HCT116 (cell line): ENCODE measurements at regions not wholly inside any gene's neighbourhood (a gene's known extent, or its start where the extent isn't known, plus 50 kb on each side); places are given as distances from the start of the nearest gene placed in this dataset.

Source experiments
- ATAC-seq: fragments of 200-7000 bp; cut with Tn5 transposase; 2 replicates; pipeline ENCODE4 v1.9.1; 2020; ENCODE audit warnings: mild to moderate bottlenecking, moderate library complexity
- BruUV-seq: library from RNA; stranded (reverse); fragments of 400-500 nt; replicated peaks from 2 replicates; lab custom pipeline; 2021; lab: Mats Ljungman, UMichigan
- CTCF ChIA-PET: fragments of 300-600 bp; sonication (Branson Sonifier 250); formaldehyde crosslinking; loops from one replicate; lab custom pipeline; 2021; ENCODE audit warnings: antibody characterized with exemption; lab: Charles Lee
- POLR2A ChIA-PET: fragments of 300-600, 350-600 bp; sonication (Branson Sonifier 250); formaldehyde crosslinking; loops from one replicate; lab custom pipeline; 2021; ENCODE audit warnings: antibody characterized with exemption; lab: Charles Lee
- RAD21 ChIA-PET, 2 experiments: fragments of 300-600 bp; sonication (Branson Sonifier 250); formaldehyde crosslinking; loops; one replicate each; lab custom pipeline; 2023; ENCODE audit warnings: low total read pairs in 2 of 2; ENCODE audit not compliant: uncharacterized antibody in 2 of 2, unreplicated experiment in 2 of 2, low non-redundant PET in 1 of 2; lab: Charles Lee
- DNase-seq: peaks from one replicate; pipeline ENCODE4 v3.0.0-alpha.2; 2010; ENCODE audit warnings: low read depth, low spot score
- H2AFZ ChIP-seq: fragments of 200-600 bp; shearing (Covaris generic), sonication (generic); 2 replicates; pipeline ENCODE4 v1.6.1; 2017; ENCODE audit warnings: low read depth, mixed run types, mixed read lengths, antibody characterized with exemption, low read length; ENCODE audit not compliant: poor library complexity, severe bottlenecking
- H3K27ac ChIP-seq: 2 replicates; pipeline ENCODE4 v1.5.1; 2012; ENCODE audit warnings: low read depth, low read length
- H3K27me3 ChIP-seq: fragments of 200-600 bp; sonication (generic); 2 replicates; pipeline ENCODE4 v1.6.1; 2016; ENCODE audit warnings: mixed run types, low read length, mixed read lengths; ENCODE audit not compliant: insufficient read depth
- H3K36me3 ChIP-seq, 2 experiments: fragments of 200-500 bp in 1 of 2; fragments of 200-600 bp in 1 of 2; sonication (Bioruptor generic) in 1 of 2; sonication (generic) in 1 of 2; 2 replicates each; pipeline versions ENCODE4 v1.5.1 to v1.6.1; 2014 to 2016; ENCODE audit warnings: low read length in 2 of 2, inconsistent platforms in 1 of 2, mixed read lengths in 1 of 2, mixed run types in 1 of 2; ENCODE audit not compliant: insufficient read depth in 2 of 2, control insufficient read depth in 1 of 2
- H3K4me1 ChIP-seq, 2 experiments: fragments of 200-600 bp in 1 of 2; sonication (generic) in 1 of 2; 2 replicates each; pipeline versions ENCODE4 v1.5.1 to v1.6.1; 2012 to 2017; ENCODE audit warnings: low read length in 2 of 2, inconsistent platforms in 1 of 2, mild to moderate bottlenecking in 1 of 2, mixed read lengths in 1 of 2, mixed run types in 1 of 2, moderate library complexity in 1 of 2; ENCODE audit not compliant: insufficient read depth in 2 of 2, control insufficient read depth in 1 of 2
- H3K4me2 ChIP-seq: fragments of 200-600 bp; sonication (generic); 2 replicates; pipeline ENCODE4 v1.6.1; 2017; ENCODE audit warnings: mixed run types, low read length, mixed read lengths
- H3K4me3 ChIP-seq, 2 experiments: fragments of 200-600 bp in 1 of 2; sonication (generic) in 1 of 2; replicated peaks in 1 of 2; 2 replicates each; pipeline ENCODE4 v1.5.1; 2011 to 2016; ENCODE audit warnings: low read length in 2 of 2, control low read depth in 1 of 2, low read depth in 1 of 2, mild to moderate bottlenecking in 1 of 2, mixed read lengths in 1 of 2, mixed run types in 1 of 2
- H3K79me2 ChIP-seq: fragments of 200-600 bp; sonication (generic); 2 replicates; pipeline ENCODE4 v1.6.1; 2017; ENCODE audit warnings: mild to moderate bottlenecking, mixed run types, low read length, moderate library complexity, mixed read lengths; ENCODE audit not compliant: insufficient read depth
- H3K9ac ChIP-seq: fragments of 200-600 bp; sonication (generic); 2 replicates; pipeline ENCODE4 v1.6.1; 2016; ENCODE audit warnings: low read length, mixed read lengths
- H3K9me2 ChIP-seq: fragments of 200-600 bp; sonication (generic), shearing (Covaris generic); 2 replicates; pipeline ENCODE4 v1.6.1; 2017; ENCODE audit warnings: mixed run types, mild to moderate bottlenecking, moderate library complexity; ENCODE audit not compliant: insufficient read depth
- H3K9me3 ChIP-seq, 2 experiments: fragments of 200-500 bp in 1 of 2; fragments of 200-600 bp in 1 of 2; sonication (Bioruptor generic) in 1 of 2; sonication (generic) in 1 of 2; 2 replicates each; pipeline ENCODE4 v1.6.1; 2014 to 2017; ENCODE audit warnings: low read length in 2 of 2, mixed read lengths in 2 of 2, inconsistent platforms in 1 of 2, low read depth in 1 of 2, mild to moderate bottlenecking in 1 of 2, mixed run types in 1 of 2, moderate library complexity in 1 of 2; ENCODE audit not compliant: control insufficient read depth in 1 of 2, insufficient read depth in 1 of 2
- H4K20me1 ChIP-seq: fragments of 200-600 bp; sonication (generic), shearing (Covaris generic); 2 replicates; pipeline ENCODE4 v1.6.1; 2017; ENCODE audit warnings: mixed run types, mild to moderate bottlenecking, moderate library complexity; ENCODE audit not compliant: insufficient read depth
- CBX3 ChIP-seq: IDR thresholded peaks from 2 replicates; pipeline ENCODE4 v1.6.1; 2012; ENCODE audit warnings: low read depth
- CEBPB ChIP-seq: IDR thresholded peaks from 2 replicates; pipeline ENCODE4 v1.6.1; 2012; ENCODE audit warnings: low read depth
- CTCF ChIP-seq, 3 experiments: fragments of 200-600 bp in 1 of 3; sonication (generic) in 1 of 3; IDR thresholded peaks in 2 of 3; conservative IDR thresholded peaks in 1 of 3; 2 replicates each; pipeline ENCODE4 v1.5.1; 2012 to 2017; ENCODE audit warnings: low read depth in 2 of 3, low read length in 2 of 3, antibody characterized with exemption in 1 of 3, borderline replicate concordance in 1 of 3, control low read depth in 1 of 3, mild to moderate bottlenecking in 1 of 3, mixed read lengths in 1 of 3, mixed run types in 1 of 3, moderate library complexity in 1 of 3; ENCODE audit not compliant: insufficient read depth in 1 of 3
- EGR1 ChIP-seq: IDR thresholded peaks from 2 replicates; pipeline ENCODE4 v1.6.1; 2012; ENCODE audit warnings: low read depth
- EZH2 ChIP-seq: fragments of 200-600 bp; sonication (generic); IDR thresholded peaks from 2 replicates; pipeline ENCODE4 v1.6.1; 2017; ENCODE audit warnings: antibody characterized with exemption, mixed run types
- SIN3A ChIP-seq: IDR thresholded peaks from 2 replicates; pipeline ENCODE4 v1.6.1; 2012; ENCODE audit warnings: low read depth
- ZFX ChIP-seq: fragments of 450-650 bp; IDR thresholded peaks from 2 replicates; pipeline ENCODE4 v1.6.1; 2017
- ZNF274 ChIP-seq: fragments of 200-500 bp; sonication (Bioruptor generic); IDR thresholded peaks from 2 replicates; pipeline ENCODE4 v1.6.1; 2014; ENCODE audit warnings: mild to moderate bottlenecking, low read depth, low read length, inconsistent platforms
- intact Hi-C: fragments of 100-400 bp; cut with micrococcal nuclease; formaldehyde crosslinking; loops from 2 replicates; pipeline ENCODE4 v1.10.0; 2022
- TF ChIP-seq, protein P1 (sequence below): IDR thresholded peaks from 2 replicates; pipeline ENCODE4 v1.6.1; 2012; ENCODE audit warnings: low read depth
- TF ChIP-seq, protein P2 (sequence below): IDR thresholded peaks from 2 replicates; pipeline ENCODE4 v1.6.1; 2011; ENCODE audit warnings: mild to moderate bottlenecking, low read length, moderate library complexity; ENCODE audit not compliant: insufficient replicate concordance; ENCODE audit errors: extremely low read depth

DNA sequence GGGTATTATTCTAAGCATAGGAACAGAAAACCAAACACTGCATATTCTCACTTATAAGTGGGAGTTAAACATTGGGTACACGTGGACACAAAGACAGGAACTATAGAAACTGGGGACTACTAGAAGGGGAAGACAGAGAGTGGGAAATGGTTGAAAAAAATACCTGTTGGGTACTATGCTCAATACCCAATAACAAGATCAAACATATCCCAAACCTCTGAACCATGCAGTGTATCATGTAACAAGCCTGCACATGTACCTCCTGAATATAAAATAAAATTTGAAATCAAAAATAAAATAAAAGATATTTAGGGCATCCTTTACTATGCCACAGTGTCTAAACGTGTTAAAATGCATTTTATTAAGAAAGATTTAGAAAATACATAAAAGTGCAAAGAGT is 221.0 kb upstream of the TFPI start:
- intact Hi-C loops: no loop called here
- H4K20me1 ChIP-seq: no peaks in the 10 kb centered on the region
- H3K4me1 ChIP-seq: peaks cover 0 to 10% of the 10 kb centered on the region in 2 experiments; a peak in 2 of 4 replicates
- H3K27ac ChIP-seq: no peak overlapping the region
- ATAC-seq (no peak), DNase-seq (no peak)
- no peaks in the 10 kb centered on the region for H3K9me2 ChIP-seq
- BruUV-seq: no TSS peak
- no peaks in the 10 kb centered on the region for H3K36me3 ChIP-seq
- ChIA-PET CTCF (no interaction called here), POLR2A (no interaction called here), RAD21 (no interaction called here)
- H3K9ac ChIP-seq: no peak overlapping the region
- H3K79me2 ChIP-seq: no peaks in the 10 kb centered on the region
- TF ChIP-seq, protein P1, sequence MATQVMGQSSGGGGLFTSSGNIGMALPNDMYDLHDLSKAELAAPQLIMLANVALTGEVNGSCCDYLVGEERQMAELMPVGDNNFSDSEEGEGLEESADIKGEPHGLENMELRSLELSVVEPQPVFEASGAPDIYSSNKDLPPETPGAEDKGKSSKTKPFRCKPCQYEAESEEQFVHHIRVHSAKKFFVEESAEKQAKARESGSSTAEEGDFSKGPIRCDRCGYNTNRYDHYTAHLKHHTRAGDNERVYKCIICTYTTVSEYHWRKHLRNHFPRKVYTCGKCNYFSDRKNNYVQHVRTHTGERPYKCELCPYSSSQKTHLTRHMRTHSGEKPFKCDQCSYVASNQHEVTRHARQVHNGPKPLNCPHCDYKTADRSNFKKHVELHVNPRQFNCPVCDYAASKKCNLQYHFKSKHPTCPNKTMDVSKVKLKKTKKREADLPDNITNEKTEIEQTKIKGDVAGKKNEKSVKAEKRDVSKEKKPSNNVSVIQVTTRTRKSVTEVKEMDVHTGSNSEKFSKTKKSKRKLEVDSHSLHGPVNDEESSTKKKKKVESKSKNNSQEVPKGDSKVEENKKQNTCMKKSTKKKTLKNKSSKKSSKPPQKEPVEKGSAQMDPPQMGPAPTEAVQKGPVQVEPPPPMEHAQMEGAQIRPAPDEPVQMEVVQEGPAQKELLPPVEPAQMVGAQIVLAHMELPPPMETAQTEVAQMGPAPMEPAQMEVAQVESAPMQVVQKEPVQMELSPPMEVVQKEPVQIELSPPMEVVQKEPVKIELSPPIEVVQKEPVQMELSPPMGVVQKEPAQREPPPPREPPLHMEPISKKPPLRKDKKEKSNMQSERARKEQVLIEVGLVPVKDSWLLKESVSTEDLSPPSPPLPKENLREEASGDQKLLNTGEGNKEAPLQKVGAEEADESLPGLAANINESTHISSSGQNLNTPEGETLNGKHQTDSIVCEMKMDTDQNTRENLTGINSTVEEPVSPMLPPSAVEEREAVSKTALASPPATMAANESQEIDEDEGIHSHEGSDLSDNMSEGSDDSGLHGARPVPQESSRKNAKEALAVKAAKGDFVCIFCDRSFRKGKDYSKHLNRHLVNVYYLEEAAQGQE: no peak
- TF ChIP-seq, protein P2, sequence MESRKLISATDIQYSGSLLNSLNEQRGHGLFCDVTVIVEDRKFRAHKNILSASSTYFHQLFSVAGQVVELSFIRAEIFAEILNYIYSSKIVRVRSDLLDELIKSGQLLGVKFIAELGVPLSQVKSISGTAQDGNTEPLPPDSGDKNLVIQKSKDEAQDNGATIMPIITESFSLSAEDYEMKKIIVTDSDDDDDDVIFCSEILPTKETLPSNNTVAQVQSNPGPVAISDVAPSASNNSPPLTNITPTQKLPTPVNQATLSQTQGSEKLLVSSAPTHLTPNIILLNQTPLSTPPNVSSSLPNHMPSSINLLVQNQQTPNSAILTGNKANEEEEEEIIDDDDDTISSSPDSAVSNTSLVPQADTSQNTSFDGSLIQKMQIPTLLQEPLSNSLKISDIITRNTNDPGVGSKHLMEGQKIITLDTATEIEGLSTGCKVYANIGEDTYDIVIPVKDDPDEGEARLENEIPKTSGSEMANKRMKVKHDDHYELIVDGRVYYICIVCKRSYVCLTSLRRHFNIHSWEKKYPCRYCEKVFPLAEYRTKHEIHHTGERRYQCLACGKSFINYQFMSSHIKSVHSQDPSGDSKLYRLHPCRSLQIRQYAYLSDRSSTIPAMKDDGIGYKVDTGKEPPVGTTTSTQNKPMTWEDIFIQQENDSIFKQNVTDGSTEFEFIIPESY: no peak
- H3K9me3 ChIP-seq: no peaks in the 10 kb centered on the region
- H2AFZ ChIP-seq: no peak overlapping the region
- H3K27me3 ChIP-seq: no peaks in the 10 kb centered on the region
- no peak overlapping the region for H3K4me2 ChIP-seq
- H3K4me3 ChIP-seq: no peak overlapping the region

DNA sequence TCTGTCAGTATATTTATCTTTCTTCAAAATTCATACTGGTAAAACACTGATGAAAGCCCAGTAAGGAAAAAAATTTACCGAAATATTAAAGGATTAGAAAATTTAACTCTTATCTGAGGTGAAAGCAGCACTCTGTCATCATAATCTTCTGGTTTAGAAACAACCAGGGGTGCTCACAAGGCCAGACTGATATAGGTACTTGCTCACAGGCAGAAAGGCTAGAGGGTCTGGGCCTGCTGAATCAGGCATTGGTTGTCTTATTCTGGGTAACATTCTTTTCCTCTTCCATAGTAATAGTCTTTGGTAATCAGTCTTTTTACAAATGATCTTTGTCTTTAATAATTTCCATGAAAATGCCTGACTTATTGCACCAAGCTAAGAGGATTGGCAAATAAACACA is 221.4 kb upstream of the TFPI start:
- intact Hi-C loops: no loop called here
- no peaks in the 10 kb centered on the region for H3K9me3 ChIP-seq
- H3K4me1 ChIP-seq: peaks cover 0 to 10% of the 10 kb centered on the region in 2 experiments; a peak in 2 of 4 replicates
- CTCF ChIA-PET: no interaction called here
- H3K9ac ChIP-seq: no peak overlapping the region
- DNase-seq (no peak), ATAC-seq (no peak)
- H3K79me2 ChIP-seq: no peaks in the 10 kb centered on the region
- H3K4me2 ChIP-seq: no peak overlapping the region
- BruUV-seq: no TSS peak
- no peaks in the 10 kb centered on the region for H3K9me2 ChIP-seq
- H2AFZ ChIP-seq: no peak overlapping the region
- no peaks in the 10 kb centered on the region for H3K36me3 ChIP-seq
- H3K27ac ChIP-seq: no peak overlapping the region
- POLR2A ChIA-PET: no interaction called here
- RAD21 ChIA-PET: no interaction called here
- H3K4me3 ChIP-seq: no peak overlapping the region
- no peaks in the 10 kb centered on the region for H3K27me3 ChIP-seq
- H4K20me1 ChIP-seq: no peaks in the 10 kb centered on the region
- no peak for TF ChIP-seq EZH2
- no peak for TF ChIP-seq ZNF274
- no peak for TF ChIP-seq CTCF (IDR thresholded peaks at IDR 0.05 in 2 of 3, conservative IDR thresholded peaks at IDR 0.05 in 1 of 3; ENCODE audit: borderline replicate concordance in 1 of 3, insufficient read depth in 1 of 3, low read depth in 2 of 3, low read length in 2 of 3)
- TF ChIP-seq SIN3A: no peak
- TF ChIP-seq CBX3: no peak
- no peak for TF ChIP-seq ZFX
- TF ChIP-seq, protein P2: no peak
- no peak for TF ChIP-seq EGR1
- TF ChIP-seq CEBPB: no peak
